ENCODE measurements at regions not wholly inside any gene's neighbourhood (a gene's known extent, or its start where the extent isn't known, plus 50 kb on each side); places are given as distances from the start of the nearest gene placed in this dataset.

- Histone ChIP-seq H4K20me1 (ENCODE audit: insufficient read depth, low read length) (no peaks in the 10 kb centered on the region), H2AFZ (ENCODE audit: low read length) (no peak overlapping the region), H3K36me3 (ENCODE audit: insufficient read depth, low read length) (no peaks in the 10 kb centered on the region), H3K9me3 (ENCODE audit: low read length) (no peaks in the 10 kb centered on the region), H3K27ac (ENCODE audit: low read depth, low read length, poor library complexity, severe bottlenecking) (no peak overlapping the region), H3K4me1 (ENCODE audit: insufficient read depth, low read length, poor library complexity, severe bottlenecking) (no peaks in the 10 kb centered on the region), H3K4me3 (ENCODE audit: low read depth, low read length, poor library complexity, severe bottlenecking) (no peak overlapping the region), H3K9me2 (ENCODE audit: insufficient read depth, low read length) (no peaks in the 10 kb centered on the region), H3K79me2 (ENCODE audit: insufficient read depth, low read depth, low read length) (no peaks in the 10 kb centered on the region), H3K4me2 (ENCODE audit: low read length) (no peak overlapping the region)
- ChIA-PET POLR2A (no interaction called here), CTCF (ENCODE audit: unreplicated experiment) (no interaction called here)
- no peak for DNase-seq (ENCODE audit: low spot score)
- TF ChIP-seq EZH2phosphoT487 (IDR thresholded peaks at IDR 0.05; ENCODE audit: borderline replicate concordance, low read depth, low read length) (no peak), CTCF (conservative IDR thresholded peaks at IDR 0.05; ENCODE audit: low read length) (no peak)
- intact Hi-C loops (cut with micrococcal nuclease; ENCODE audit: unreplicated experiment), result no loop called here
- BruUV-seq (replicated peaks), result no TSS peak
Measured at GRCh38 chr15:46456456-46456855, 821.6 kb downstream of the SQOR start.

- H3K4me2 ChIP-seq (ENCODE audit: low read length), result no peak overlapping the region
- DNase-seq (ENCODE audit: low spot score), result no peak
- no peaks in the 10 kb centered on the region for H4K20me1 ChIP-seq (ENCODE audit: insufficient read depth, low read length)
- no peak for TF ChIP-seq CTCF (conservative IDR thresholded peaks at IDR 0.05; ENCODE audit: low read length)
- no peak for TF ChIP-seq EZH2phosphoT487 (IDR thresholded peaks at IDR 0.05; ENCODE audit: borderline replicate concordance, low read depth, low read length)
- POLR2A ChIA-PET, result interaction anchor here (0.6 kb wide), 2 partner anchors 754 to 808 kb away, joined by 3 to 5 read pairs; no protein-coding TSS in a partner anchor
- no peaks in the 10 kb centered on the region for H3K4me1 ChIP-seq (ENCODE audit: insufficient read depth, low read length, poor library complexity, severe bottlenecking)
- no peaks in the 10 kb centered on the region for H3K9me3 ChIP-seq (ENCODE audit: low read length)
- no peak overlapping the region for H2AFZ ChIP-seq (ENCODE audit: low read length)
- CTCF ChIA-PET (ENCODE audit: unreplicated experiment), result no interaction called here
- no peaks in the 10 kb centered on the region for H3K36me3 ChIP-seq (ENCODE audit: insufficient read depth, low read length)
- no TSS peak for BruUV-seq (replicated peaks)
- intact Hi-C loops (cut with micrococcal nuclease; ENCODE audit: unreplicated experiment), result no loop called here
- no peaks in the 10 kb centered on the region for H3K79me2 ChIP-seq (ENCODE audit: insufficient read depth, low read depth, low read length)
- H3K9me2 ChIP-seq (ENCODE audit: insufficient read depth, low read length), result no peaks in the 10 kb centered on the region
- H3K4me3 ChIP-seq (ENCODE audit: low read depth, low read length, poor library complexity, severe bottlenecking), result no peak overlapping the region
- no peak overlapping the region for H3K27ac ChIP-seq (ENCODE audit: low read depth, low read length, poor library complexity, severe bottlenecking)
Measured at GRCh38 chr15:46460431-46461094, 825.7 kb downstream of the SQOR start.

- Histone ChIP-seq H3K9me3 (ENCODE audit: low read length) (no peaks in the 10 kb centered on the region), H3K4me3 (ENCODE audit: low read depth, low read length, poor library complexity, severe bottlenecking) (no peak overlapping the region), H4K20me1 (ENCODE audit: insufficient read depth, low read length) (no peaks in the 10 kb centered on the region), H3K36me3 (ENCODE audit: insufficient read depth, low read length) (no peaks in the 10 kb centered on the region), H3K4me2 (ENCODE audit: low read length) (no peak overlapping the region), H3K4me1 (ENCODE audit: insufficient read depth, low read length, poor library complexity, severe bottlenecking) (no peaks in the 10 kb centered on the region), H3K79me2 (ENCODE audit: insufficient read depth, low read depth, low read length) (no peaks in the 10 kb centered on the region), H3K27ac (ENCODE audit: low read depth, low read length, poor library complexity, severe bottlenecking) (no peak overlapping the region), H2AFZ (ENCODE audit: low read length) (no peak overlapping the region), H3K9me2 (ENCODE audit: insufficient read depth, low read length) (no peaks in the 10 kb centered on the region)
- ChIA-PET CTCF (ENCODE audit: unreplicated experiment) (no interaction called here), POLR2A (no interaction called here)
- BruUV-seq (replicated peaks), result no TSS peak
- TF ChIP-seq EZH2phosphoT487 (IDR thresholded peaks at IDR 0.05; ENCODE audit: borderline replicate concordance, low read depth, low read length) (no peak), CTCF (conservative IDR thresholded peaks at IDR 0.05; ENCODE audit: low read length) (no peak)
- DNase-seq (ENCODE audit: low spot score), result no peak
- intact Hi-C loops (cut with micrococcal nuclease; ENCODE audit: unreplicated experiment), result no loop called here
Measured at GRCh38 chr15:46461416-46461815, 826.6 kb downstream of the SQOR start.

Data from OCI-LY7 (cell line).